CD4-positive, CD25-positive, alpha-beta regulatory T cell (primary cell): ENCODE measurements at regions not wholly inside any gene's neighbourhood (a gene's known extent, or its start where the extent isn't known, plus 50 kb on each side); places are given as distances from the start of the nearest gene placed in this dataset.

Source experiments
- ATAC-seq, 2 donors: fragments of 150-1000 bp; cut with Tn5 transposase; one replicate each; pipeline ENCODE4 v1.10.0; 2021; ENCODE audit warnings: low read depth in 2 of 2, moderate number of reproducible peaks in 2 of 2, moderate library complexity in 1 of 2
- DNase-seq, 3 donors: peaks; one replicate each; pipeline versions ENCODE4 v3.0.0 to v3.0.0-alpha.2; 2012 to 2022; ENCODE audit warnings: mixed read lengths in 1 of 3
- H3K27ac ChIP-seq: one replicate; pipeline ENCODE4 v1.7.0; 2013; ENCODE audit warnings: mild to moderate bottlenecking, low read length; ENCODE audit not compliant: insufficient read depth, poor library complexity, severe bottlenecking
- H3K27me3 ChIP-seq: one replicate; pipeline ENCODE4 v1.7.0; 2013; ENCODE audit warnings: low read length; ENCODE audit not compliant: control insufficient read depth, insufficient read depth
- H3K36me3 ChIP-seq: one replicate; pipeline ENCODE4 v1.7.0; 2013; ENCODE audit warnings: mild to moderate bottlenecking, low read length, moderate library complexity; ENCODE audit not compliant: control insufficient read depth, insufficient read depth
- H3K4me1 ChIP-seq: 2 replicates; pipeline ENCODE4 v1.7.0; 2013; ENCODE audit warnings: mild to moderate bottlenecking, low read length; ENCODE audit not compliant: insufficient read depth, control insufficient read depth, poor library complexity, severe bottlenecking
- H3K4me3 ChIP-seq: one replicate; pipeline ENCODE4 v1.7.0; 2013; ENCODE audit warnings: low read depth, mild to moderate bottlenecking, low read length, moderate library complexity
- H3K9me3 ChIP-seq, 2 experiments: 1 replicate in 1 of 2; 2 replicates in 1 of 2; pipeline ENCODE4 v1.7.0; 2013; ENCODE audit warnings: low read length in 2 of 2, mild to moderate bottlenecking in 1 of 2, moderate library complexity in 1 of 2; ENCODE audit not compliant: control insufficient read depth in 2 of 2
- H3K27ac Mint-ChIP-seq, 3 donors: one replicate each; pipeline ENCODE4 v1.8.0; 2020 to 2022; ENCODE audit warnings: mild to moderate bottlenecking in 3 of 3, mixed read lengths in 3 of 3, moderate library complexity in 2 of 3
- H3K27me3 Mint-ChIP-seq: one replicate; pipeline ENCODE4 v1.8.0; 2022; ENCODE audit warnings: mild to moderate bottlenecking, mixed read lengths
- H3K36me3 Mint-ChIP-seq: one replicate; pipeline ENCODE4 v1.8.0; 2020; ENCODE audit warnings: mixed read lengths
- H3K4me1 Mint-ChIP-seq, 4 donors: one replicate each; pipeline ENCODE4 v1.8.0; 2020 to 2022; ENCODE audit warnings: mixed read lengths in 4 of 4, mild to moderate bottlenecking in 1 of 4
- H3K4me3 Mint-ChIP-seq, 4 donors: one replicate each; pipeline ENCODE4 v1.8.0; 2020 to 2022; ENCODE audit warnings: mild to moderate bottlenecking in 4 of 4, mixed read lengths in 4 of 4, moderate library complexity in 3 of 4
- H3K9me3 Mint-ChIP-seq, 7 donors: one replicate each; pipeline ENCODE4 v1.8.0; 2020 to 2022; ENCODE audit warnings: mixed read lengths in 7 of 7, mild to moderate bottlenecking in 3 of 7, moderate library complexity in 2 of 7

DNA sequence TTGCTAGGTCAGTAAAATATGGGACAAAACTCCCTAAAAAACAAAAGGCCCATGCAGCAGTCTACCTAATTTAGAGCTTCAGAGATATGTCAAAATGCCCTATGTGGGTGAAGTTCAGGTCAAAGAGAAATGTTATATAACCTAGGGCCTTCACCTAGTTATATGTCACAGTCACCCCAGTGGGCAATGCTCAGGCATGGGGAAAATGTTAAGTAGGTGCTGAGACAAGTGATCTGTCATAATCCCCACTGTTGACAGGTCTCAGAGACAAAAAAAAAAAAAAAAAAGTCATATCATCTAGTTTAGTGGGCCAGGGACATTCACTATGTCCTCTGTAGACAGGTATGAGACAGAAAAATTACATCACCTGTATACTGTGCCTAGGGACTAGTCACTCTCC lies 128.6 kb upstream of the ZNF91 start:
- H3K36me3 ChIP-seq, result no peaks in the 10 kb centered on the region
- Mint-ChIP-seq H3K27me3 (no peaks in the 10 kb centered on the region), H3K27ac (no peak overlapping the region), H3K9me3 (peaks cover 0 to 28% (median 4%) of the 10 kb centered on the region in 7 donors), H3K4me1 (no peaks in the 10 kb centered on the region), H3K36me3 (no peaks in the 10 kb centered on the region), H3K4me3 (no peak overlapping the region)
- H3K27ac ChIP-seq, result no peak overlapping the region
- H3K4me3 ChIP-seq, result no peak overlapping the region
- DNase-seq, result no peak
- no peaks in the 10 kb centered on the region for H3K4me1 ChIP-seq
- no peak for ATAC-seq
- H3K27me3 ChIP-seq, result no peaks in the 10 kb centered on the region
- peaks cover 4 to 22% of the 10 kb centered on the region in 2 experiments for H3K9me3 ChIP-seq

DNA sequence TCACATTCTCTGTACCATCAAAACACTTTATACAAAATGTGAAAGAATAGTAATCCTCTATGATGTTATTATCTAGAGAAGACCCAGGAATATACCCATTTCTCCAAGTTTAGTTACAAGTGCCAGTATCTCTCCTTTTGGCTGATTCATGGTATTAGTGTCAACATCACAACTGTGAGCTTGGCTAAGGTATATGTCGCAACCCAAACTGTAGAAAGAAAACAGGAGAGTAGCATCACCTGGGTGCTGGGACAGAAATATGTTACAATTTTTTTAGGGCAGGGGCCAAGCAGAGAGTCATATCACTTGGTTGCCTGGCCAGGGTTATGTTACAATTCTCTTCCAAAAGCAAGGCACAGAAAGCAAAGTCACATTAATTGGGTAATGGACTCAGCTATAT lies 127.2 kb upstream of the ZNF91 start:
- H3K4me1 Mint-ChIP-seq, result no peaks in the 10 kb centered on the region
- no peak for ATAC-seq
- Histone ChIP-seq H3K27ac (no peak overlapping the region), H3K36me3 (no peaks in the 10 kb centered on the region), H3K4me3 (no peak overlapping the region), H3K27me3 (no peaks in the 10 kb centered on the region), H3K9me3 (peaks cover 4 to 14% of the 10 kb centered on the region in 2 experiments), H3K4me1 (no peaks in the 10 kb centered on the region)
- H3K27ac Mint-ChIP-seq, result no peak overlapping the region
- no peaks in the 10 kb centered on the region for H3K36me3 Mint-ChIP-seq
- H3K27me3 Mint-ChIP-seq, result no peaks in the 10 kb centered on the region
- no peak for DNase-seq
- peaks cover 0 to 18% (median 3%) of the 10 kb centered on the region in 7 donors for H3K9me3 Mint-ChIP-seq
- no peak overlapping the region for H3K4me3 Mint-ChIP-seq

DNA sequence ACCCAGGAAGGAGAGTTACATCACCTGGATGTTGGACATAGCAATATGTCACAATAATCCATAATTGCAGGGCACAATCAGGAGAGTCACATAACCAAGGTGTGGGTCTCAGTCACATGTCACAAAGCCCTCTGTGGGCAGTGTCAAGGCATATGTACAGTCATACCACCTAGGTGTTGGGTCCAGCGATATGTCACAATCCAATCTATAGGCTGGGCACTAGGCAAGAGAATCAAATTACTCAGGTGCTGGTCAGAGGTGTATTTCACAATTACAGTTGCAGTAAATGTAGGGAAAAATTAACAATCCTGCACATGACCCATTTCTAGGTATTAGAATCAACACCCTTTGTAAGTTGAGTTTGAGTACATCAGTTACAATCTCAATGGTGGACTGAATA lies 126.2 kb upstream of the ZNF91 start:
- Mint-ChIP-seq H3K9me3 (peaks cover 0 to 23% (median 4%) of the 10 kb centered on the region in 7 donors), H3K27ac (no peak overlapping the region)
- no peaks in the 10 kb centered on the region for H3K27me3 ChIP-seq

GRCh38 chr19:23520441-23520840 lies 125.2 kb upstream of the ZNF91 start:
- ATAC-seq (no peak), DNase-seq (no peak)
- H3K27me3 ChIP-seq, result no peaks in the 10 kb centered on the region
- Mint-ChIP-seq H3K9me3 (peaks cover 0 to 17% (median 4%) of the 10 kb centered on the region in 7 donors), H3K36me3 (no peaks in the 10 kb centered on the region), H3K27ac (peak overlapping the region in 1 of 3 donors; percentile 49), H3K4me3 (no peak overlapping the region), H3K4me1 (no peaks in the 10 kb centered on the region), H3K27me3 (no peaks in the 10 kb centered on the region)
- H3K9me3 ChIP-seq, result peaks cover 3 to 6% of the 10 kb centered on the region in 2 experiments
- H3K4me1 ChIP-seq, result no peaks in the 10 kb centered on the region
- H3K27ac ChIP-seq, result no peak overlapping the region
- H3K36me3 ChIP-seq, result no peaks in the 10 kb centered on the region
- H3K4me3 ChIP-seq, result no peak overlapping the region

More for the DNA sequence above, 126.2 kb upstream of the ZNF91 start:
- no peak overlapping the region for H3K27ac ChIP-seq
- H3K4me1 ChIP-seq, result no peaks in the 10 kb centered on the region
- H3K4me3 Mint-ChIP-seq, result no peak overlapping the region
- no peaks in the 10 kb centered on the region for H3K4me1 Mint-ChIP-seq
- no peaks in the 10 kb centered on the region for H3K36me3 Mint-ChIP-seq
- DNase-seq (no peak), ATAC-seq (no peak)
- no peaks in the 10 kb centered on the region for H3K36me3 ChIP-seq
- no peak overlapping the region for H3K4me3 ChIP-seq
- H3K9me3 ChIP-seq, result peaks cover 3 to 5% of the 10 kb centered on the region in 2 experiments
- H3K27me3 Mint-ChIP-seq, result no peaks in the 10 kb centered on the region

- peaks cover 0 to 17% (median 5%) of the 10 kb centered on the region in 7 donors for H3K9me3 Mint-ChIP-seq
- Histone ChIP-seq H3K36me3 (no peaks in the 10 kb centered on the region), H3K27me3 (no peaks in the 10 kb centered on the region), H3K4me3 (no peak overlapping the region), H3K9me3 (peaks cover 4 to 6% of the 10 kb centered on the region in 2 experiments), H3K27ac (no peak overlapping the region), H3K4me1 (no peaks in the 10 kb centered on the region)
- H3K4me3 Mint-ChIP-seq, result no peak overlapping the region
- no peak for DNase-seq
- H3K27ac Mint-ChIP-seq, result no peak overlapping the region
- no peaks in the 10 kb centered on the region for H3K4me1 Mint-ChIP-seq
- ATAC-seq, result no peak
- H3K27me3 Mint-ChIP-seq, result no peaks in the 10 kb centered on the region
- no peaks in the 10 kb centered on the region for H3K36me3 Mint-ChIP-seq
Measured at GRCh38 chr19:23519031-23519430, 123.8 kb upstream of the ZNF91 start.

GRCh38 chr19:23516266-23516665 lies 121.0 kb upstream of the ZNF91 start:
- Histone ChIP-seq H3K36me3 (no peaks in the 10 kb centered on the region), H3K9me3 (peaks cover 4 to 6% of the 10 kb centered on the region in 2 experiments), H3K27me3 (no peaks in the 10 kb centered on the region), H3K27ac (no peak overlapping the region), H3K4me3 (no peak overlapping the region), H3K4me1 (no peaks in the 10 kb centered on the region)
- Mint-ChIP-seq H3K27ac (no peak overlapping the region), H3K27me3 (no peaks in the 10 kb centered on the region), H3K9me3 (peaks cover 0 to 17% (median 5%) of the 10 kb centered on the region in 7 donors), H3K4me1 (no peaks in the 10 kb centered on the region), H3K4me3 (no peak overlapping the region), H3K36me3 (no peaks in the 10 kb centered on the region)
- DNase-seq, result no peak
- ATAC-seq, result no peak

DNA sequence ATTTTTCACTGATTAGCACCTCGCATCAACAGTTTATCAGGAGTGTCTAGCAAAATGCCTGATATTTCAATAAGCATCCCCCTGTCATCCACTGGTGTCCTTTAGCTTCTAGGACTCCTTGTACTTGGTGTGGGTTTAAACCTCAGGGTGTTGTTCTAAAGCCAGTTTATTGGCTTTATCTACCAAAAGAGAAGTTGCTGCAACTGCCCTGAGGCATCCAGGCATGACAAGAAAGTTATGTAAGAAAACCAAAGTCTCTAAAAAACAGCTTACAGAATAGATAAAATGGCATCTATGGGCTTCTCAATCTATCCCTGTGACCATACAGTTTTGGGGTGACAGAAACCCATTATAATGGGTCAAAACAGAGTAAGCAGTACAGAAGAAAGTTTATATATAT lies 120.3 kb upstream of the ZNF91 start:
- no peak overlapping the region for H3K4me3 ChIP-seq
- no peaks in the 10 kb centered on the region for H3K36me3 ChIP-seq
- H3K4me1 ChIP-seq, result no peaks in the 10 kb centered on the region
- Mint-ChIP-seq H3K27me3 (no peaks in the 10 kb centered on the region), H3K4me3 (no peak overlapping the region), H3K36me3 (no peaks in the 10 kb centered on the region), H3K27ac (no peak overlapping the region), H3K4me1 (no peaks in the 10 kb centered on the region), H3K9me3 (peaks cover 0 to 18% (median 5%) of the 10 kb centered on the region in 7 donors)
- peaks cover 4 to 6% of the 10 kb centered on the region in 2 experiments for H3K9me3 ChIP-seq
- no peaks in the 10 kb centered on the region for H3K27me3 ChIP-seq
- no peak for DNase-seq
- no peak for ATAC-seq
- no peak overlapping the region for H3K27ac ChIP-seq

GRCh38 chr19:23512151-23512925 lies 117.1 kb upstream of the ZNF91 start:
- Mint-ChIP-seq H3K36me3 (no peaks in the 10 kb centered on the region), H3K4me3 (no peak overlapping the region), H3K27ac (no peak overlapping the region), H3K9me3 (peaks cover 0 to 15% (median 3%) of the 10 kb centered on the region in 7 donors), H3K4me1 (no peaks in the 10 kb centered on the region), H3K27me3 (no peaks in the 10 kb centered on the region)
- Histone ChIP-seq H3K9me3 (peaks cover 4 to 6% of the 10 kb centered on the region in 2 experiments), H3K4me1 (no peaks in the 10 kb centered on the region), H3K36me3 (no peaks in the 10 kb centered on the region), H3K27me3 (no peaks in the 10 kb centered on the region), H3K4me3 (no peak overlapping the region), H3K27ac (no peak overlapping the region)
- DNase-seq, result no peak
- ATAC-seq, result no peak
